T-helper 1 cell treated with Interleukin-12 subunit alpha and Interleukin-12 subunit beta and Interleukin-4 antibody, amounts not matched to agents 30 ng/mL and 1 ng/mL, for 36 hours (primary cell): ENCODE measurements at regions not wholly inside any gene's neighbourhood (a gene's known extent, or its start where the extent isn't known, plus 50 kb on each side); places are given as distances from the start of the nearest gene placed in this dataset.

Experiments used
- intact Hi-C: fragments of 100-400 bp; cut with micrococcal nuclease; formaldehyde crosslinking; loops from one replicate; pipeline ENCODE4 v1.15.1; 2024

- intact Hi-C loops, result no loop called here
Measured at GRCh38 chr3:24751020-24751419, 256.4 kb upstream of the THRB start.

- intact Hi-C loops, result no loop called here
Measured at GRCh38 chr3:24756101-24756888, 261.6 kb upstream of the THRB start.

DNA sequence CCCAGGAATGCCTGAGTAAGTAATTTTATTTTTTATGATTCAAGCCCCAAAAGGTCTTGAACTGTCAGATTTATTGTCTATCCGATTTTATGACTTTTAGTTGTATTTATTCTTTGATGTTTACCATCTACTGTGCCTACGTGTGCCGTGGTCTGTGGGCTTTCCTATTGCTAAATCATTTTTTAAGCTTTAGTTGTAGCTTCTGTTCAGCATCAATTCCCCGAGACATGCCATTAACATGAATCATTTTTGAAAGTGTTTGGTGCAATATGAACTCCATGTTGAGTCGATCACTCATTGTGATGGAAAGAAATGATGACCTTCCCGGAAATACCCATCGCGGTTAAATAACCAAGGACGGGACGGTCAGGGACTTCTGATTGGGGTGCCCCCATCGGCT lies 268.7 kb upstream of the THRB start:
- intact Hi-C loops, result no loop called here

DNA sequence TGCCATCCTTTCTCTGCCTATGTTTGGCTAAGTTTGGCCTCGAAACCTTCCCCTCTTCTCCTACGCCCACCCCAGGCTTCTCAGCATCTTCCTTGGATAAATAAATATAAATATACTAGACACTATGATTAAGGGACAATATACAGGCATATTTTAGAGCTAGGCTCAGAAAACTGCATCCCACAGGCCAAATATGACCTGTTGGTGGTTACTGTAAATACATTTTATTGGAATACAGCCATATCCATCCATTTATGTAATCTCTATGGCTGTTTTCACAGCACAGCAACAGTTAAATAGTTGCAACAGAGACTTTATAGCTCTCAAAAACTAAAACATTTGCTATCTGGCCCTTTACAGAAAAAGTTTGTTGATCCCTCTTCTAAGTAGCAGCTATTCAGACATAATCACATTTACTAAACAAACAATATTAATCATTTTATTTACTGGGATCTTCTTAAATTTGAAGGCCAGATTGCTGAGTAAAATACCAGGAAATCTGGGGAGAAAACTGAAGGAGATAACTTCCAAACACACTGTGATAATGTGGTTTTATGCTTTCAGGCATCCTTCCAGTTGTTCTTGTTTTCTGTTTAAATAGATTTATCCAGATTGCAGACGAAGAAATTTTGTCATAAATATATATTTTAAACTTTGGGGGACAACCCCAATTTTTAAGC lies 269.7 kb upstream of the THRB start:
- intact Hi-C loops, result no loop called here

- intact Hi-C loops, result no loop called here
Measured at GRCh38 chr3:24765399-24765798, 270.7 kb upstream of the THRB start.

DNA sequence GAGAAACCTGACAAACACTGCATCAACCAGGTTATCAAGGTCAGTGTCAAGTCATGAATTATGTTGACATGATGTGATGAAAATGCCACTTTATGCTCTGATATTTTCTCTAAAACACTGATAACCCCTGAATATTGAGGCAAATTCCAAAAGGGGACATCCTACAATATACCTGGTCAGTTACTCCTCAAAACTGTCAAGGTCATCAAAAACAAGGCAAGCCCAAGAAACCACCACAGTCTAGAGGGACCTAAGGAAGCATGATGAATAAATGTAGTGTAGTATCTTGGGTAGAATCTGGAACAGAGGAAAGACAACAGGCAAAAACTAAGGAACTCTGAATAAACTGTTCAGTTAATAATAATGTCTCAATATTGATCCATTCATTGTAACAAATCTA lies 275.3 kb upstream of the THRB start:
- intact Hi-C loops, result loop anchor here (5.0 kb wide), 1 partner anchor 1942 kb away; no protein-coding TSS in a partner anchor

- intact Hi-C loops, result loop anchor here (5.0 kb wide), 1 partner anchor 1939 kb away; no protein-coding TSS in a partner anchor
Measured at GRCh38 chr3:24773798-24774197, 279.1 kb upstream of the THRB start.

DNA sequence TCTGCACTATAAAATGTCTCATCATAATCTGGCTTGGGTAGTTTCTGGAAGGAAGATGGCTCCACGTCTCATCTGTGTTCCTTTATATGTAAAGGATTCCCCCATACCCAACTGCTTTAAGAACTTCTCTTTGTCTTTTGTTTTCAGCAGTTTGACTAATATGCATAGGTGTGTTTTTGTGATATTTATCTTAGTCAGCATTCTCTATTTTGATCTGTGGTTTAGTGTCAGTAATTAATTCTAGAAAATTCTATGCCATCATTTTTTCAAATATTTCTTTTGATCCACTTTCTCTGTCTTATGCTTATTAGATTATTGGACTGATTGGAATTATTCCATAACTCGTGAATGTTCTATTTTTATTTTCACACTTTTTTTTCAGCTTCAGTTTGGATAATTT lies 286.3 kb upstream of the THRB start:
- intact Hi-C loops, result no loop called here

- intact Hi-C loops, result no loop called here
Measured at GRCh38 chr3:24781454-24781853, 286.8 kb upstream of the THRB start.

- intact Hi-C loops, result no loop called here
Measured at GRCh38 chr3:24793896-24794295, 299.2 kb upstream of the THRB start.

DNA sequence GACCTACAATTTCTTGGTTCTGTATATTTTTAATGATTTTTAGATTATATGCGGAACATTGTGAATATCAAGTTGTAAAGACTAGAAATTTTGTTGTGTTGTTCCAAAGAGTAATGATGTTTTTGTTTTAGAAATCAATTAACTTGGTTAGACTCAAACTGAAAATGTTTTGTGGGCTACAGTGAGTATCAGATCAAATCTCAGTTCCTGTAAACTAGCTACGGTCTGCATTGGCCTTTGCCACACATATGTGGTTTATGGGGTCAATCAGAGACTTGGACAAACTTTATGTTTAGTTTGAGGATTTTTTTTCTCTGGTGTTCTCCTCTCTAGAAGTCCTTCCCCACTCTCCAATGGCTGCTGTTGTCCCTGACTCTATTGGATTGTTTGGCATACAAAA lies 308.0 kb upstream of the THRB start:
- intact Hi-C loops, result no loop called here

DNA sequence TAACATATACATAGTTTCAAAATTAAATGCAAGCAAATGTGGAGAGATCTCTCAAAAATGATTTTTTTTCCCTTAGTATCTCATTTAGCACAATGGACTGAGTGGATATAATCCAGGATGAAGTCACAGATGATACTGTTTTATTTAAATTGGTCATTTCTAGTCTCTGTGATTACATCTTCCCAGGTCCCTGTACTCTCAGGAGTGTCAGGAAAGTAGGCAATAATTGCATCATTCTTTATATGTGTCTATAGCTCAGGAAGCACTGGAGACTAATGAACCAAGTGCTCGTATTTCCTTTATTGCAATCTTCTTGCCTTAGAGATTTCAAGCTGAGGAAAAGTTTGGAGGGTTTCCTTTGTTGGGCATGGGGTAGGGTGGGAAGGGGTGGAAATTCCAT lies 309.4 kb upstream of the THRB start:
- intact Hi-C loops, result no loop called here

GRCh38 chr3:24810881-24811280 lies 316.2 kb upstream of the THRB start:
- intact Hi-C loops, result no loop called here

DNA sequence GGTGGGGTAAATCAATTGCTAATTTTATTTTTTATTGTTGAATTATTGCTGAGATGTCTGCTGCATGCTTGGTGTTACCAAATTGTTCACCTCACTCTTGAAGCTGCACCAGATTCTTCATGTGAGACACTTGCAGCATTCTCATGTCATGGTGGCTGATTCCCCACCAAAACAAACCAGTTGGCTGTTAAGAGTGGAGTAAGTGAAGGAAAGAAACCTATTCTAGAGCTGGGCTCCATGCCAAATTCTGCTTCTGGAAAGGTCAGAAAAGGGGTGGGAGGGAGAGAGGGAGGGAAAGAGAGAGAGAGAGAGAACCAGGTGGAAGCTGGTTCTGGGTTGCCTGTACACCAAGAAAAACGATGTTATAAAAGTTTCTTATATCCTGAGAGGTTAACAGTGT lies 317.5 kb upstream of the THRB start:
- intact Hi-C loops, result no loop called here

DNA sequence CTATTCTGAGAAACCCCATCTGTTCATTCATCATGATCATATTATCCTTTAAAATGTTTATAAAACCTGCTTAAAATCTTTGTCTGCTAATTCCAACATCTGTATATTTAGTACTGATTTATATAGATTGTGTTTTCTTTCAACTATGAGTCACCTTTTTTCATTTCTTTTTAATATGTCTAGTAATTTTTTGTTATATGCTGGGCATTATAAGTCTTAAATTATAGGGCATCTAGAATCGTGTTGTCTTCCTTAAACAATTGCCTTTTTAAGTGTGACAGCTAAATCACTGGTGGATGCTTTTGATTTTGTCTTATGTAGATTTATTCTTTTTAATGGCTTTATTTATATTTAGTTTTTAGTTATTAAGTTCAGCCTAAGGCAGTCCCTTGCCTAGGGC lies 323.4 kb upstream of the THRB start:
- intact Hi-C loops, result no loop called here

- intact Hi-C loops, result no loop called here
Measured at GRCh38 chr3:24828011-24828410, 333.4 kb upstream of the THRB start.

DNA sequence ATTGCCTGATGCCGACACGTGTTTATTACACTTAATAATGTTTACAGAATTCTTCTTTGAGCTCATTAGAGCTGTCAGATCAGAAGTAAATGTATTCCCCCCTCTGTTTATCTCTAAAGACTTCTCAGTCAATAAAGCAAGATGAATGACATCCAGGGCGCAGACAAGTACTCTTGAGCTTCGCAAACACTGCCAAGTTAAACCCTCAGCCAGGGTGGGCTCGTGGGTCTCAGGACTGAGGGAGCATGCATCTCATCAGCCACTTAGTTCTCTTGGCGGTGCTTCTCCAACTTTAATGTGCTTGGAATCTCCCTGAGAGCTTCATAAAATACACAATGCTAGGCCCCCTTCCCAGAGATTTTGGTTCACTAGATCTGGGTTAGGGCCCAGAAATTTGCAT lies 333.9 kb upstream of the THRB start:
- intact Hi-C loops, result no loop called here

DNA sequence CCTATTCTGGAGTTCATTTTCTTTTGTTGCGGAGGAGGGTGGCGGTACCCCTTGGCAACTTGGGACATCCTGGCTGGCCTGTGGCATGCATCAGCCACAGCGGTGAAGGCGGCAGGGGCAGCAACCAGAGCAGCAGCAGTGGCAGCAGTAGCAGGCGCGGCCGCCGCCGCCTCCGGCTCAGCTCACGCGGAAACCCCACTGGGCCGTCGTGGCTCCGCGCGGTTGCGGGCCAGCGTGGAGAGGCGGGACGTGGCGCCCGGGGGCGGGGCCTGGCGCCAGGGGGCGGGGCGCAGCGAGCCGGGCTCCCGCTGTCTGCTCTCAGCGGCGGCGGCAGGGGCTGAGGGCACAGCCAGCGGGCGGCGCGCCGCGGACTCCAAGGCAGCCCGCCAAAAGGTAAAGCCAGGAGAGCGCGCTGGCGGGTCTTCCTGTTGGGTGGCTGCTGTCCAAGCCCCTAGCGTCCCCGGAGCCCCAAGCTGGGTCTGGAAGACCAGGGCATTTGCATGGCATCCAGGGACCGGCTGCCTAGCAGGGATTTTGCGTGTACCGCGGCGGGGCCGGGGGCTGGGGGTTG lies 334.4 kb upstream of the THRB start:
- intact Hi-C loops, result no loop called here

DNA sequence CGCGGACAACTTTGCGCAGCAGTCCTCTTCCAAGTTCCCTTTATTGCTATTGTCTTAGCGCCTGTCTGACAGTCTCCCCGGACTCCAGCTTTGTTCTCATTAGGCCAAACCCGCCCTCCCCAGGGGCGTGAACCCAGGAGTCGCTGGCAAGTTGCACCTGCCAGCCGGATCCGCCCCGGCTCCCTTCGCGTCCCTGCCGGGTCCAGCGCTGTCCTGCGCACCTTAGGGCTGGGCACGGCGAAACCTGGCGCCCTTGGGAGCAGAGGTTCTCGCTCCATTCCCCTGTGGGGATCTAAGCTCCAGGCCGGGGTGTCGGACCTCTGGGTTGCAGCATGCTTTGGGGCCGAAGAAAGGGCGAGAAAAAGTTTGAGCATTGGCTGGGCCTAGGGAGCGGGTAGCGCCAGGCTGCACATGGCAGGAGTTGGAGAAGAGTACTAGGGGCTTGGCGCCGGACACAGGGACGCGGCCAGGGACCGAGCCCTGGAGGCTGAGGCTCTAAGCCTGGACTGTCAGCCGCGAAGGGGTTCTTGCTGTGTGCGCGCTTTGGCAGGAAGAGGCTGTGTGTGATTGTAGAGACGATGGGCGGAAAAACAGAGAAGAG lies 335.1 kb upstream of the THRB start:
- intact Hi-C loops, result no loop called here

GRCh38 chr3:24830230-24831152 lies 335.8 kb upstream of the THRB start:
- intact Hi-C loops, result no loop called here

DNA sequence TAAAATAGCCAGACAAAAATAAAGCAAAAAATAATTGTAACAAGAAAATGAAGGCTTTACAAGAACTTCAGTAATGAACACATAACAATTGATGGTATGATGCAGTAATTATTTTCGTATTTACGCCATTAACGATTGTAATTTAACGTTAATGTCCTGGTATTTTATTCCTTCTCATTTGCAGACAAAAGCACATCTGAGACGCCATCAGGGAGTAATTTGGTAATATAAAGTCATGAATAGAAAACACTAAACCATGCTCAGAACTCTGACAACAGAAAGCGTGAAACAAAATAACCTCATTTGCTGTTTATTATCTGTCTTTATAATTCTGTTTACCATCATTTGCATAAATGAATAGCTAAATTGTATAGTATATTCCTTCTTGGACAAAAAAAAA lies 336.6 kb upstream of the THRB start:
- intact Hi-C loops, result no loop called here
